ENCODE measurements at regions not wholly inside any gene's neighbourhood (a gene's known extent, or its start where the extent isn't known, plus 50 kb on each side); places are given as distances from the start of the nearest gene placed in this dataset.

DNA sequence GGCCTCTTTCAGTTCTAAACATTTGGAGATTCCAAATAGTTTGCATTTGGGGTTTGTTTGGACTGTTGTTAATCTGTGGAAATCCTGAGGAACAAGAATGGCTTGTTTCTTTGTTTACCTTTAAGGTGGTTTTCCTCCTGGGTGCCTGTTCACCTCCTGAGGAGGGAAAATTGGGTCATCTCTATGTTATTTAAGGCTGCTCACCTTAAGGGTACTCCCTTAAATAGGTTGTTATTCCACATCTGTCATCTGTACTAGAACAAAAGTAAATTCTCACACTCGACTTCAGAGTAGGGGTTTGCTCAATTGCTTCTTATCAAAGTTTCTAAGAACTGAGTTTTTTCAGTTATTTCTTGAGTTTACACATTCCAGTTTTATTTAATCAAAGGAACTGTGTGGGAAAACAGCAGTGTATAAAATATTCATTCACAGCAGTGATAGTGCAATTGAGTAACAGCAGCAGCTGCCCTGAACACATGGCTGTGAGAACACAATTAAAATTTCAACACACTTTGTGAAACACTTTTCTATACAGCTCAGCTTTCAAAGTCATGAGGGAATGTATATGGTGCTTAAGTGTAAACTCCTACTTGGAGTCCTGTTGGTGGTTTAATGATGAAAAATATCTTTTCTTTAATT is 238.5 kb upstream of the PGRMC2 start:
- 35% methylated on average over 1 of the region's 1 CpG for WGBS
- H3K27ac ChIP-seq: peak overlapping the region; percentile 67
- TF ChIP-seq POLR2A (IDR thresholded peaks at IDR 0.05) (no peak), EP300 (IDR thresholded peaks at IDR 0.05) (no peak), POLR2AphosphoS5 (IDR thresholded peaks at IDR 0.05) (no peak)
- TF ChIP-seq, protein P1, sequence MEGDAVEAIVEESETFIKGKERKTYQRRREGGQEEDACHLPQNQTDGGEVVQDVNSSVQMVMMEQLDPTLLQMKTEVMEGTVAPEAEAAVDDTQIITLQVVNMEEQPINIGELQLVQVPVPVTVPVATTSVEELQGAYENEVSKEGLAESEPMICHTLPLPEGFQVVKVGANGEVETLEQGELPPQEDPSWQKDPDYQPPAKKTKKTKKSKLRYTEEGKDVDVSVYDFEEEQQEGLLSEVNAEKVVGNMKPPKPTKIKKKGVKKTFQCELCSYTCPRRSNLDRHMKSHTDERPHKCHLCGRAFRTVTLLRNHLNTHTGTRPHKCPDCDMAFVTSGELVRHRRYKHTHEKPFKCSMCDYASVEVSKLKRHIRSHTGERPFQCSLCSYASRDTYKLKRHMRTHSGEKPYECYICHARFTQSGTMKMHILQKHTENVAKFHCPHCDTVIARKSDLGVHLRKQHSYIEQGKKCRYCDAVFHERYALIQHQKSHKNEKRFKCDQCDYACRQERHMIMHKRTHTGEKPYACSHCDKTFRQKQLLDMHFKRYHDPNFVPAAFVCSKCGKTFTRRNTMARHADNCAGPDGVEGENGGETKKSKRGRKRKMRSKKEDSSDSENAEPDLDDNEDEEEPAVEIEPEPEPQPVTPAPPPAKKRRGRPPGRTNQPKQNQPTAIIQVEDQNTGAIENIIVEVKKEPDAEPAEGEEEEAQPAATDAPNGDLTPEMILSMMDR (IDR thresholded peaks at IDR 0.05): no peak
- H3K9me3 ChIP-seq: no peaks in the 10 kb centered on the region
- no peaks in the 10 kb centered on the region for H3K27me3 ChIP-seq
- no peak overlapping the region for H3K4me3 ChIP-seq
- no peaks in the 10 kb centered on the region for H3K36me3 ChIP-seq
- DNase-seq (ENCODE audit: low spot score in 2 of 2): no peak
- peaks cover 40% of the 10 kb centered on the region for H3K4me1 ChIP-seq

DNA sequence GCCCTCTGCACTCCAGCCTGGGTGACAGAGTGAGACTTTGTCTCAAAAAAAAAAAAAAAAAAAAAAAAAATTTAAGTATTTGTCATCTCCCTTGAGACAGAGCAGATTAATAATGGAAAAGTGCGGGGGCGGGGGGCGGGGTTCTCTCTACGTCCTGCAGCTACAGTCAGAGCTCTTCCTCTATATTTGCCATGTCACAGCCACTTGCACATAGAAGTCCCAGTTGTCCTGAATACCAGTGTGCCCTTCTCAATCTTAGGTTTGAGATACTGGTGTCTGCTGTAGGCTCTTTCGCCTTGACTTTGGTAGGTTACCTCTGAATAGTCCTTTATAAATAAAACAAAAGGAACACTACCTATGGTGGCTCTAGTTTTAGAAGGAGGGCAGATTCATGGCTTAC is 237.8 kb upstream of the PGRMC2 start:
- DNase-seq (ENCODE audit: low spot score in 2 of 2): no peak
- H3K9me3 ChIP-seq: no peaks in the 10 kb centered on the region
- H3K4me3 ChIP-seq: no peak overlapping the region
- peaks cover 40% of the 10 kb centered on the region for H3K4me1 ChIP-seq
- H3K27ac ChIP-seq: peak overlapping the region; percentile 67
- no peaks in the 10 kb centered on the region for H3K36me3 ChIP-seq
- no peaks in the 10 kb centered on the region for H3K27me3 ChIP-seq
- 50% methylated on average over 5 of the region's 5 CpGs for WGBS
- no peak for TF ChIP-seq POLR2A (IDR thresholded peaks at IDR 0.05)
- no peak for TF ChIP-seq POLR2AphosphoS5 (IDR thresholded peaks at IDR 0.05)
- TF ChIP-seq, protein P1 (IDR thresholded peaks at IDR 0.05): no peak
- TF ChIP-seq EP300 (IDR thresholded peaks at IDR 0.05): no peak

DNA sequence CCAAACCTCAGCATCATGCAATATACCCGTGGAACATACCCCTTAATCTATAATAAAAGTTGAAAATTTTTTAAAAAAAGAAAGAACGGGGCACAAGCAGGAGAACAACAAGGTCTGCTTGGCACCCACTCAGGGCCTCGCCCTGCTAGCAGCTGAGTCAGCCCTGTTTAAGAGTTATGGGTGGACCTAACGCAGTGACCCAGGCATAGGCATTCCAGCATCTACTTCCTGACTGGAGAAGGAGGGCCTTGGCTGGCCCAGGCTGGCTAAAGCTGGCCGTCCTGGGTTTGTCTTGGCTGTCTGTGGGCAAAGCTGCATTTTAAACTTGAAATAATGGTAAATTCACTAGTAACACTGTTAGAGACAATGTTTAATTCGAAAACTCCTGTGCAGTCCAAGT is 236.7 kb upstream of the PGRMC2 start:
- H3K4me1 ChIP-seq: peaks cover 42% of the 10 kb centered on the region
- WGBS: 60% methylated on average over 6 of the region's 6 CpGs

DNA sequence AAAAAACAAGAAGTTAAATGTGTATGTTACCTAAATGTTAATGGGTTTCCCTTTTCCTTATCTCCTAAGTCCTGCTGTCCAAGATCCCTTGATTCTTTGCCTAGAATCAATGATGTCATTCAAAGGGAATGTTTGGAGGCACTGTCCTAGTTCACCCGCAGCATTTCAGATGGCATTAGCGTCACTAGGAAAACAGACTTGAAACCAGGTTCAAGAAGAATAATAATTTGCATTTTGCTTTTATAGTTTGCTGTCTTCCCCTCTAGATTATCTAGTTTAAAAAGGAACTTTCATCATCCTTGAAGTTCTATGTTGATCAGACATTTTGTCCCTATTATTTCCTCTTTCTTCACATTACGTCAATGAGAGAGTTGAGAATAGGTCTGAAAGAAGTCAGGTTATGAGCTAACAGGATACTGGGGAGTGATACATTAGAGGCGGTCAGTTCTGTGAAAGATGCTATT is 234.1 kb upstream of the PGRMC2 start:
- no peak overlapping the region for H3K27ac ChIP-seq
- H3K4me3 ChIP-seq: no peak overlapping the region
- H3K4me1 ChIP-seq: peaks cover 47% of the 10 kb centered on the region
- TF ChIP-seq POLR2AphosphoS5 (IDR thresholded peaks at IDR 0.05): no peak
- TF ChIP-seq, protein P1 (IDR thresholded peaks at IDR 0.05): no peak
- TF ChIP-seq POLR2A (IDR thresholded peaks at IDR 0.05): no peak
- TF ChIP-seq EP300 (IDR thresholded peaks at IDR 0.05): no peak
- H3K36me3 ChIP-seq: no peaks in the 10 kb centered on the region
- WGBS: 39% methylated on average over 4 of the region's 4 CpGs
- no peaks in the 10 kb centered on the region for H3K27me3 ChIP-seq
- no peak for DNase-seq (ENCODE audit: low spot score in 2 of 2)
- H3K9me3 ChIP-seq: no peaks in the 10 kb centered on the region

More for the DNA sequence above, 236.7 kb upstream of the PGRMC2 start:
- TF ChIP-seq POLR2AphosphoS5 (IDR thresholded peaks at IDR 0.05): no peak
- TF ChIP-seq, protein P1 (IDR thresholded peaks at IDR 0.05): no peak
- TF ChIP-seq POLR2A (IDR thresholded peaks at IDR 0.05): no peak
- no peak for TF ChIP-seq EP300 (IDR thresholded peaks at IDR 0.05)
- Histone ChIP-seq H3K4me3 (no peak overlapping the region), H3K9me3 (no peaks in the 10 kb centered on the region), H3K27me3 (no peaks in the 10 kb centered on the region), H3K27ac (peak overlapping the region; percentile 60), H3K36me3 (no peaks in the 10 kb centered on the region)
- DNase-seq (ENCODE audit: low spot score in 2 of 2): no peak

DNA sequence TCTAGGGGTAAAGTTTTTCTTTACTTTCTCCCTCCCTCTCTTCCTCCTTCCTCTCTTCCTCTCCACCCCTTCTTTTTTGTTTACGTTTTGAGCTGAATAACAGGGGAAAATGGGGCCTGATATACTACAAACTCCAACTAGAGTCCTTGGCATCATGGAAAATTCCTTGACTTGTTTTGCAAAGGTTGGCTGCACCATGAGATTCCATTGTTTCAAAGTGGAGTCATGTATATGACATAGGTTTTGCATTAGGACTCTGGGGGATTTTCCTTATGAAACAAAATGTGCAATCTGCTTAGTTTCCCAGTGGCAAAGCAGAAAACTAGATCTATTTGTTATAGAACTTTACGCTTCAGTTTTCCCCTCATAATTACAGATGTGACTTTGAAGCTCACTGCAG is 233.5 kb upstream of the PGRMC2 start:
- Histone ChIP-seq H3K27me3 (no peaks in the 10 kb centered on the region), H3K9me3 (no peaks in the 10 kb centered on the region), H3K4me1 (peaks cover 46% of the 10 kb centered on the region), H3K36me3 (no peaks in the 10 kb centered on the region), H3K27ac (no peak overlapping the region), H3K4me3 (no peak overlapping the region)
- DNase-seq (ENCODE audit: low spot score in 2 of 2): no peak
- 90% methylated on average over 2 of the region's 2 CpGs for WGBS
- TF ChIP-seq, protein P1 (IDR thresholded peaks at IDR 0.05): no peak
- TF ChIP-seq POLR2AphosphoS5 (IDR thresholded peaks at IDR 0.05) (no peak), POLR2A (IDR thresholded peaks at IDR 0.05) (no peak), EP300 (IDR thresholded peaks at IDR 0.05) (no peak)

Measured in suprapubic skin (tissue), 4 donors.